GM23248 (cell line): ENCODE measurements at regions not wholly inside any gene's neighbourhood (a gene's known extent, or its start where the extent isn't known, plus 50 kb on each side); places are given as distances from the start of the nearest gene placed in this dataset.
"Not testable (repeated sequence)": the region's sequence is repeated elsewhere in the genome, so short reads cannot be mapped to it uniquely, and the experiment has no call there.

Experiments used
- EZH2 ChIP-seq: fragments of 200-600 bp; sonication (generic); IDR thresholded peaks from 2 replicates; pipeline ENCODE4 v1.6.1; 2018; ENCODE audit warnings: antibody characterized with exemption, mild to moderate bottlenecking; ENCODE audit not compliant: insufficient read depth, poor library complexity, severe bottlenecking
- EZH2phosphoT487 ChIP-seq: fragments of 200-600 bp; sonication (generic); IDR thresholded peaks from 2 replicates; pipeline ENCODE4 v1.6.1; 2018; ENCODE audit warnings: antibody characterized with exemption, moderate library complexity, mild to moderate bottlenecking, low read depth; ENCODE audit not compliant: insufficient read depth

DNA sequence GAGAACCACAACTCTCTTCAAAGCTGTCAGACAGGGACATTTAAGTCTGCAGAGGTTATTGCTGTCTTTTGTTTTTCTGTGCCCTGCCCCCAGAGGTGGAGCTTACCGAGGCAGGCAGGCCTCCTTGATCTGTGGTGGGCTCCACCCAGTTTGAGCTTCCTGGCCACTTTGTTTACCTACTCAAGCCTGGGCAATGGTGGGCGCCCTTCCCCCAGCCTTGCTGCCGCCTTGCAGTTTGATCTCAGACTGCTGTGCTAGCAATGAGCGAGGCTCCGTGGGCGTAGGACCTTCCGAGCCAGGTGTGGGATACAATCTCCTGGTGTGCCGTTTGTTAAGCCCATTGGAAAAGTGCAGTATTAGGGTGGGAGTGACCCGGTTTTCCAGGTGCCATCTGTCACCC is 822.1 kb downstream of the KCNMA1 start:
- not testable (repeated sequence) for TF ChIP-seq EZH2, EZH2phosphoT487
